ENCODE measurements at regions not wholly inside any gene's neighbourhood (a gene's known extent, or its start where the extent isn't known, plus 50 kb on each side); places are given as distances from the start of the nearest gene placed in this dataset.

DNA sequence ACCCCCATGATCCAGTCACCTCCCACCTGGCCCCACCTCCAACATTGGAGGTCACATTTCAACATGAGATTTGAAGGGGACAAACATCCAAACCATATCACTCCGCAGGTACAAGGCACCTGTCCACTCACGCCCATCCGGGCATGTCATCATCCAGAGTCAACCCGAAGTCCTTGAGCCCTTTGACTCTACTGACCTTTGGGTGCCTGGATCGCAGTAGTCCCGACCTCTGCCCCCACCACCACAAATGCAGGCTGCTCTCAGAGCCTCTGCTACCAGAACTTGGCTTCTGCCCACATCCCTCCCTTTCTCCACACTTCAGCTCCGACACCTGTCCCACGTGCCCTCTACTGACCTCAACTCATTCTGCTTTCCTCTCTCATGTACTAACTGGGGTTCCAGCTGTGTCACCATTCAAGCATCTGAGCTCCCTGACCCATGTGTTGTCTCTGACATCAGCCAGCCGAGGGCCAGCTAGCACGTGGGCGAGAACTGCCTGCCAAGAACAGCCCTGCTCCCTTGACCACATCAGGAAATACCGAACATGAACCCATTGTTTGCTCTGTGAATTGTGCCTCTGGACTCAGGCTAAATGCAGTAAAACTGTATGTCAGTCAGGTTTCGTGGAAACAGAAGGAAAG is 498.3 kb upstream of the SULF2 start:
- TF ChIP-seq, protein P1, sequence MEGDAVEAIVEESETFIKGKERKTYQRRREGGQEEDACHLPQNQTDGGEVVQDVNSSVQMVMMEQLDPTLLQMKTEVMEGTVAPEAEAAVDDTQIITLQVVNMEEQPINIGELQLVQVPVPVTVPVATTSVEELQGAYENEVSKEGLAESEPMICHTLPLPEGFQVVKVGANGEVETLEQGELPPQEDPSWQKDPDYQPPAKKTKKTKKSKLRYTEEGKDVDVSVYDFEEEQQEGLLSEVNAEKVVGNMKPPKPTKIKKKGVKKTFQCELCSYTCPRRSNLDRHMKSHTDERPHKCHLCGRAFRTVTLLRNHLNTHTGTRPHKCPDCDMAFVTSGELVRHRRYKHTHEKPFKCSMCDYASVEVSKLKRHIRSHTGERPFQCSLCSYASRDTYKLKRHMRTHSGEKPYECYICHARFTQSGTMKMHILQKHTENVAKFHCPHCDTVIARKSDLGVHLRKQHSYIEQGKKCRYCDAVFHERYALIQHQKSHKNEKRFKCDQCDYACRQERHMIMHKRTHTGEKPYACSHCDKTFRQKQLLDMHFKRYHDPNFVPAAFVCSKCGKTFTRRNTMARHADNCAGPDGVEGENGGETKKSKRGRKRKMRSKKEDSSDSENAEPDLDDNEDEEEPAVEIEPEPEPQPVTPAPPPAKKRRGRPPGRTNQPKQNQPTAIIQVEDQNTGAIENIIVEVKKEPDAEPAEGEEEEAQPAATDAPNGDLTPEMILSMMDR (IDR thresholded peaks at IDR 0.05; ENCODE audit: low read depth, low read length, missing control alignments) = no peak
- no peak for DNase-seq (ENCODE audit: low read depth)
- no peak overlapping the region for H3K4me3 ChIP-seq (ENCODE audit: low read depth, low read length)

GRCh38 chr20:48282591-48283228 is 497.4 kb upstream of the SULF2 start:
- H3K4me3 ChIP-seq (ENCODE audit: low read depth, low read length) = no peak overlapping the region
- TF ChIP-seq, protein P1 (IDR thresholded peaks at IDR 0.05; ENCODE audit: low read depth, low read length, missing control alignments) = no peak
- DNase-seq (ENCODE audit: low read depth) = peak; percentile 5

DNA sequence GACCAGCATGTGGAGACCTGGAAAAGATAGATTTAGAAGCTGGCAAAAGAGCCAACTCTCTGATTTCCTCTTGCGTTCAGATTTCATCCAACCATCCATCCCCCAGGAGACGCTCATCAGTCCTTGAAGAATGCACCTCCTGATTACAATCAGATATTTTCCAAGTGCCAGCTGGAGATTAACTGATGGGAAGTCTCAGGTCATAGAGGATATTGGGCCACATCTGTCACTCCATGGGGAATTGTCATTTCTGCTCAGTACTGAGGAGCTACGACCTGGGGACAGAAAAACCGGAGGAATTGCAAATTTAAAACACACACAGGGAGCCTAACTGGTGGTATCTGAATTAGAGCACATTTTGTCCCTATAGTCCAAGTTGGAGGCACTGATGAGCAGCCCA is 496.2 kb upstream of the SULF2 start:
- TF ChIP-seq, protein P1 (IDR thresholded peaks at IDR 0.05; ENCODE audit: low read depth, low read length, missing control alignments) = no peak
- H3K4me3 ChIP-seq (ENCODE audit: low read depth, low read length) = no peak overlapping the region
- no peak for DNase-seq (ENCODE audit: low read depth)

GRCh38 chr20:48278961-48279481 is 493.7 kb upstream of the SULF2 start:
- H3K4me3 ChIP-seq (ENCODE audit: low read depth, low read length) = no peak overlapping the region
- DNase-seq (ENCODE audit: low read depth) = no peak
- TF ChIP-seq, protein P1 (IDR thresholded peaks at IDR 0.05; ENCODE audit: low read depth, low read length, missing control alignments) = no peak

GRCh38 chr20:48277266-48277665 is 492.0 kb upstream of the SULF2 start:
- DNase-seq (ENCODE audit: low read depth) = no peak
- H3K4me3 ChIP-seq (ENCODE audit: low read depth, low read length) = no peak overlapping the region
- TF ChIP-seq, protein P1 (IDR thresholded peaks at IDR 0.05; ENCODE audit: low read depth, low read length, missing control alignments) = no peak

GRCh38 chr20:48276021-48276342 is 490.7 kb upstream of the SULF2 start:
- no peak overlapping the region for H3K4me3 ChIP-seq (ENCODE audit: low read depth, low read length)
- no peak for DNase-seq (ENCODE audit: low read depth)
- TF ChIP-seq, protein P1 (IDR thresholded peaks at IDR 0.05; ENCODE audit: low read depth, low read length, missing control alignments) = no peak

Data from GM12864 (cell line).